Kidney (tissue), 13 donors: ENCODE measurements at regions not wholly inside any gene's neighbourhood (a gene's known extent, or its start where the extent isn't known, plus 50 kb on each side); places are given as distances from the start of the nearest gene placed in this dataset.

ENCODE experiments used
- DNase-seq, 5 donors: peaks; one replicate each; pipeline ENCODE4 v3.0.0-alpha.2; 2013 to 2020
- FAIRE-seq: peaks from 2 replicates; lab custom pipeline; 2012; peaks lifted over from hg19 to GRCh38; lab: Jason Lieb, UNC
- H3K27ac ChIP-seq, 2 donors: one replicate each; pipeline ENCODE4 v1.7.0; 2013; ENCODE audit warnings: low read depth in 2 of 2, low read length in 2 of 2, inconsistent platforms in 1 of 2
- H3K27me3 ChIP-seq: one replicate; pipeline ENCODE4 v1.7.1; 2013; ENCODE audit warnings: low read length, inconsistent platforms; ENCODE audit not compliant: control insufficient read depth, insufficient read depth
- H3K36me3 ChIP-seq, 3 donors: one replicate each; pipeline versions ENCODE4 v1.7.0 to v1.7.1; 2013; ENCODE audit warnings: low read length in 3 of 3, control low read depth in 1 of 3, inconsistent platforms in 1 of 3; ENCODE audit not compliant: insufficient read depth in 3 of 3, control insufficient read depth in 2 of 3
- H3K4me1 ChIP-seq, 3 donors: one replicate each; pipeline versions ENCODE4 v1.7.0 to v1.7.1; 2013; ENCODE audit warnings: low read length in 3 of 3, inconsistent platforms in 1 of 3, low read depth in 1 of 3; ENCODE audit not compliant: control insufficient read depth in 2 of 3, insufficient read depth in 2 of 3
- H3K4me3 ChIP-seq, 3 donors: one replicate each; pipeline versions ENCODE4 v1.7.0 to v1.8.1; 2013; ENCODE audit warnings: low read length in 3 of 3, control low read depth in 1 of 3, inconsistent platforms in 1 of 3
- H3K9ac ChIP-seq, 3 donors: one replicate each; pipeline versions ENCODE4 v1.7.0 to v1.7.1; 2013; ENCODE audit warnings: low read length in 3 of 3, control low read depth in 1 of 3, inconsistent platforms in 1 of 3
- H3K9me3 ChIP-seq, 3 donors: one replicate each; pipeline versions ENCODE4 v1.7.0 to v1.7.1; 2013; ENCODE audit warnings: low read length in 3 of 3, control low read depth in 1 of 3, inconsistent platforms in 1 of 3; ENCODE audit not compliant: control insufficient read depth in 2 of 3, insufficient read depth in 1 of 3
- intact Hi-C: fragments of 100-400 bp; cut with DNase I; formaldehyde crosslinking; loops from one replicate; pipeline ENCODE4 v1.11.1; 2022
- TF ChIP-seq, protein P1 (sequence below): IDR thresholded peaks from 3 replicates; pipeline ENCODE4 v1.5.1; 2012; ENCODE audit warnings: mild to moderate bottlenecking, moderate library complexity, borderline replicate concordance; ENCODE audit not compliant: insufficient read depth; ENCODE audit errors: extremely low read depth
- donor health status: control.
- donor health status: control.
- donor health status: control.
- donor health status: control.
- donor health status: control.
- donor health status: DM: yes; HTN: yes; CAD: no.
- donor health status: Normal renal cell carcinoma (clear cell type).

DNA sequence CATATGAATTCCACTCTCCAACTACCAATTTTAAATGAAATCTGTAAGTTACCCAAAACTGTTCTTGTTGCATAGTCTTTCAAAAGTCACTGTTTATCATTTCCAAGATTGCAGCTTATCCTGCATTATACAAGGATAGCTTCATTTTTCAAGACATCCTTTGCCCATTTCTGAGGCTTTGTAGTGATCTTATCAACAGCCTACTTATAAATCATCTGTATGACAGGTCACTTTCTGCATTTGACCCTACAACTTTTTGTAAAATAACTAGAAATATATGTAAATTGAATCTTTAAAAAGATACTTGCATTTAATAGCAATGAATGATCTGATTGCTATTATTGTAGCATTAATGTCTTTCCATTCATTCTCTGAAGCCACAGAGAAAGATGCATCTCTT lies 521.1 kb downstream of the UTRN start:
- Histone ChIP-seq H3K4me3 (no peak overlapping the region), H3K36me3 (no peaks in the 10 kb centered on the region), H3K27ac (no peak overlapping the region), H3K9me3 (no peaks in the 10 kb centered on the region), H3K9ac (no peak overlapping the region), H3K27me3 (no peaks in the 10 kb centered on the region), H3K4me1 (no peaks in the 10 kb centered on the region)
- TF ChIP-seq, protein P1, sequence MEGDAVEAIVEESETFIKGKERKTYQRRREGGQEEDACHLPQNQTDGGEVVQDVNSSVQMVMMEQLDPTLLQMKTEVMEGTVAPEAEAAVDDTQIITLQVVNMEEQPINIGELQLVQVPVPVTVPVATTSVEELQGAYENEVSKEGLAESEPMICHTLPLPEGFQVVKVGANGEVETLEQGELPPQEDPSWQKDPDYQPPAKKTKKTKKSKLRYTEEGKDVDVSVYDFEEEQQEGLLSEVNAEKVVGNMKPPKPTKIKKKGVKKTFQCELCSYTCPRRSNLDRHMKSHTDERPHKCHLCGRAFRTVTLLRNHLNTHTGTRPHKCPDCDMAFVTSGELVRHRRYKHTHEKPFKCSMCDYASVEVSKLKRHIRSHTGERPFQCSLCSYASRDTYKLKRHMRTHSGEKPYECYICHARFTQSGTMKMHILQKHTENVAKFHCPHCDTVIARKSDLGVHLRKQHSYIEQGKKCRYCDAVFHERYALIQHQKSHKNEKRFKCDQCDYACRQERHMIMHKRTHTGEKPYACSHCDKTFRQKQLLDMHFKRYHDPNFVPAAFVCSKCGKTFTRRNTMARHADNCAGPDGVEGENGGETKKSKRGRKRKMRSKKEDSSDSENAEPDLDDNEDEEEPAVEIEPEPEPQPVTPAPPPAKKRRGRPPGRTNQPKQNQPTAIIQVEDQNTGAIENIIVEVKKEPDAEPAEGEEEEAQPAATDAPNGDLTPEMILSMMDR = no peak
- FAIRE-seq = no peak
- intact Hi-C loops = no loop called here
- DNase-seq = no peak

DNA sequence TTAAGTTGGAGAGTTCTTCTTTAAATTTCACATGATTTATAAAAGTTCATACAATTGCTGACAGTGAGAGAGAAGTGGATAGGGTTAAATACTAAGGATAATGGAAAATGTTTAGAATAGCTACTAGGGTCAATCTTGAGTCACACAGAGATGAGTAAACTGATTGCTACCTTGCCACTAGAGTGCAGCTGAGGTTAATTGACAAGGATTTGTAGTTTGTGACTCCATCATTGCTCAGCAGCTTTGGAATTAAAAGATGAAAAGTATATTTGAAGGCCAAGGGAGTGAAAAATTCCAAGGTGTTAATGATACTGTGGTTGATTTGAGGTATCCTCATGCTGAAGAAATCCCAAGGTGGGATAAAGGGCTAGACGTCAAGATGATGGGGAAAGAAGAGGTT lies 524.0 kb downstream of the UTRN start:
- Histone ChIP-seq H3K9me3 (no peaks in the 10 kb centered on the region), H3K4me3 (no peak overlapping the region), H3K4me1 (no peaks in the 10 kb centered on the region), H3K27me3 (no peaks in the 10 kb centered on the region), H3K27ac (no peak overlapping the region), H3K36me3 (peaks cover 0 to 3% (median 0%) of the 10 kb centered on the region in 3 donors), H3K9ac (no peak overlapping the region)
- DNase-seq (no peak), FAIRE-seq (no peak)
- TF ChIP-seq, protein P1 = no peak
- intact Hi-C loops = no loop called here

DNA sequence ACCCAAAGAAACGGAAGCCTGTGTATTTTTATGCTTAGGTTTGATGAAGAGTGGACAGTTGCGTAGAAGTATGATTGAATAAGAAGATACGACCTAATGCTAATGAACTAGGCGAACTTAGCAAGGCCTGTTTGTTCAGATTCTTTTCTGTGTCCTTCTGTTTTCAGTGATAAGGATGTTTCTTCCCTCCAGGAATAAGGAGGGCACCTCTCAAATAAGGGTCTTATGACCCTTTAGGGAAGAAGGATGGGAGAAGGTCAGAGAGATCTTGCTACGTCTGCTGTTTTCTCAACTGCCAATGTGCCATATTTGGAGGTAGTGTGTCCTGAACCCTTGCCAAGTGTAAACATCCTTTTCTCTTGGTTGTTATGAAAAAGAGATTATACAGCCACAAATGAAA lies 524.8 kb downstream of the UTRN start:
- FAIRE-seq = no peak
- no peak for DNase-seq
- H3K9me3 ChIP-seq = no peaks in the 10 kb centered on the region

More for the DNA sequence above, 524.8 kb downstream of the UTRN start:
- Histone ChIP-seq H3K36me3 (peaks cover 0 to 3% (median 0%) of the 10 kb centered on the region in 3 donors), H3K4me1 (no peaks in the 10 kb centered on the region), H3K9ac (no peak overlapping the region), H3K27ac (no peak overlapping the region), H3K27me3 (no peaks in the 10 kb centered on the region), H3K4me3 (no peak overlapping the region)
- TF ChIP-seq, protein P1 = no peak
- intact Hi-C loops = no loop called here
